Adrenal gland (tissue), 5 donors: ENCODE measurements at regions not wholly inside any gene's neighbourhood (a gene's known extent, or its start where the extent isn't known, plus 50 kb on each side); places are given as distances from the start of the nearest gene placed in this dataset.

Experiments
- CTCF ChIP-seq, 6 experiments: fragments of 450-650 bp in 4 of 6; fragments of 200-600 bp in 2 of 6; sonication (generic) in 1 of 6; IDR thresholded peaks; 1 replicate in 5 of 6; 2 replicates in 1 of 6; pipeline versions ENCODE4 v1.5.1 to v1.8.0; 2016 to 2021; ENCODE audit warnings: antibody characterized with exemption in 6 of 6, mild to moderate bottlenecking in 2 of 6, moderate library complexity in 1 of 6
- POLR2A ChIP-seq, 2 donors: fragments of 450-650 bp; IDR thresholded peaks; one replicate each; pipeline ENCODE4 v1.6.1; 2017; ENCODE audit warnings: antibody characterized with exemption in 2 of 2, mild to moderate bottlenecking in 2 of 2, moderate library complexity in 1 of 2
- donor health status: DM: no; HTN: no; CAD: no.

GRCh38 chrX:128623361-128623760 is 571.2 kb upstream of the ACTRT1 start:
- TF ChIP-seq POLR2A (IDR thresholded peaks at IDR 0.05) (no peak), CTCF (IDR thresholded peaks at IDR 0.05) (no peak)
